ENCODE measurements at regions not wholly inside any gene's neighbourhood (a gene's known extent, or its start where the extent isn't known, plus 50 kb on each side); places are given as distances from the start of the nearest gene placed in this dataset.

- intact Hi-C loops (cut with micrococcal nuclease; ENCODE audit: unreplicated experiment) = no loop called here
- H3K27me3 ChIP-seq (ENCODE audit: insufficient read depth, low read depth) = no peaks in the 10 kb centered on the region
- H2AFZ ChIP-seq = no peak overlapping the region
- H3K4me3 ChIP-seq = no peak overlapping the region
- H3K4me1 ChIP-seq (replicated peaks; ENCODE audit: insufficient read depth) = no peaks in the 10 kb centered on the region; the same call in 1 of the 2 replicates
- no peaks in the 10 kb centered on the region for H3F3A ChIP-seq (ENCODE audit: insufficient read depth, low read depth)
- DNase-seq = no peak
- H3K9me2 ChIP-seq (ENCODE audit: insufficient read depth) = no peaks in the 10 kb centered on the region
- no peaks in the 10 kb centered on the region for H3K79me2 ChIP-seq (ENCODE audit: low read depth)
- H3K9me3 ChIP-seq (ENCODE audit: insufficient read depth, low read depth) = no peaks in the 10 kb centered on the region
- ChIA-PET POLR2A (ENCODE audit: unreplicated experiment) (no interaction called here), CTCF (no interaction called here)
- H3K36me3 ChIP-seq (ENCODE audit: low read depth) = no peaks in the 10 kb centered on the region
- TF ChIP-seq EZH2 (IDR thresholded peaks at IDR 0.05; ENCODE audit: low read depth) (no peak), CTCF (conservative IDR thresholded peaks at IDR 0.05) (no peak)
- H3K27ac ChIP-seq = no peak overlapping the region
- H4K20me1 ChIP-seq (ENCODE audit: insufficient read depth) = no peaks in the 10 kb centered on the region
- no peak overlapping the region for H3K4me2 ChIP-seq
- no TSS peak for BruUV-seq (replicated peaks)
Measured at GRCh38 chr9:16319646-16320045, 550.8 kb downstream of the BNC2 start.

- H3K79me2 ChIP-seq (ENCODE audit: low read depth) = no peaks in the 10 kb centered on the region
- no TSS peak for BruUV-seq (replicated peaks)
Measured at GRCh38 chr9:16320338-16320902, 550.0 kb downstream of the BNC2 start.

GRCh38 chr9:16321461-16322119 is 548.9 kb downstream of the BNC2 start:
- no peaks in the 10 kb centered on the region for H4K20me1 ChIP-seq (ENCODE audit: insufficient read depth)
- H3K4me2 ChIP-seq = no peak overlapping the region
- H3K27me3 ChIP-seq (ENCODE audit: insufficient read depth, low read depth) = no peaks in the 10 kb centered on the region
- DNase-seq = no peak
- intact Hi-C loops (cut with micrococcal nuclease; ENCODE audit: unreplicated experiment) = no loop called here
- H3K4me3 ChIP-seq = no peak overlapping the region
- H3F3A ChIP-seq (ENCODE audit: insufficient read depth, low read depth) = no peaks in the 10 kb centered on the region
- TF ChIP-seq EZH2 (IDR thresholded peaks at IDR 0.05; ENCODE audit: low read depth) = no peak
- TF ChIP-seq CTCF (conservative IDR thresholded peaks at IDR 0.05) = no peak
- no peaks in the 10 kb centered on the region; the same call in 1 of the 2 replicates for H3K4me1 ChIP-seq (replicated peaks; ENCODE audit: insufficient read depth)
- no peak overlapping the region for H2AFZ ChIP-seq
- no peaks in the 10 kb centered on the region for H3K36me3 ChIP-seq (ENCODE audit: low read depth)
- ChIA-PET POLR2A (ENCODE audit: unreplicated experiment) (no interaction called here), CTCF (no interaction called here)
- H3K79me2 ChIP-seq (ENCODE audit: low read depth) = no peaks in the 10 kb centered on the region
- no peaks in the 10 kb centered on the region for H3K9me3 ChIP-seq (ENCODE audit: insufficient read depth, low read depth)
- H3K27ac ChIP-seq = no peak overlapping the region
- H3K9me2 ChIP-seq (ENCODE audit: insufficient read depth) = no peaks in the 10 kb centered on the region
- BruUV-seq (replicated peaks) = no TSS peak

More at GRCh38 chr9:16320338-16320902, 550.0 kb downstream of the BNC2 start:
- CTCF ChIA-PET = no interaction called here
- Histone ChIP-seq H3K27ac (no peak overlapping the region), H3F3A (ENCODE audit: insufficient read depth, low read depth) (no peaks in the 10 kb centered on the region), H3K36me3 (ENCODE audit: low read depth) (no peaks in the 10 kb centered on the region), H4K20me1 (ENCODE audit: insufficient read depth) (no peaks in the 10 kb centered on the region), H3K9me3 (ENCODE audit: insufficient read depth, low read depth) (no peaks in the 10 kb centered on the region), H3K27me3 (ENCODE audit: insufficient read depth, low read depth) (no peaks in the 10 kb centered on the region), H2AFZ (no peak overlapping the region), H3K9me2 (ENCODE audit: insufficient read depth) (no peaks in the 10 kb centered on the region), H3K4me2 (no peak overlapping the region), H3K4me1 (replicated peaks; ENCODE audit: insufficient read depth) (no peaks in the 10 kb centered on the region; the same call in 1 of the 2 replicates), H3K4me3 (no peak overlapping the region)
- intact Hi-C loops (cut with micrococcal nuclease; ENCODE audit: unreplicated experiment) = no loop called here
- POLR2A ChIA-PET (ENCODE audit: unreplicated experiment) = no interaction called here
- no peak for TF ChIP-seq EZH2 (IDR thresholded peaks at IDR 0.05; ENCODE audit: low read depth)
- TF ChIP-seq CTCF (conservative IDR thresholded peaks at IDR 0.05) = no peak
- no peak for DNase-seq
